NCI-H345 (cell line): ENCODE measurements at regions not wholly inside any gene's neighbourhood (a gene's known extent, or its start where the extent isn't known, plus 50 kb on each side); places are given as distances from the start of the nearest gene placed in this dataset.
A peak's percentile ranks its signal among the peaks of the same experiment; 100 is the strongest.
"Not testable (repeated sequence)": the region's sequence is repeated elsewhere in the genome, so short reads cannot be mapped to it uniquely, and the experiment has no call there.

Experiments used
- DNase-seq: peaks from one replicate; lab custom pipeline; 2025; lab: John Stamatoyannopoulos, UW

GRCh38 chr1:70672442-70672888 lies 261.4 kb downstream of the CTH start:
- no peak for DNase-seq

GRCh38 chr1:70674941-70675685 lies 264.0 kb downstream of the CTH start:
- DNase-seq, result no peak

GRCh38 chr1:70675737-70676156 lies 264.7 kb downstream of the CTH start:
- DNase-seq, result no peak

DNA sequence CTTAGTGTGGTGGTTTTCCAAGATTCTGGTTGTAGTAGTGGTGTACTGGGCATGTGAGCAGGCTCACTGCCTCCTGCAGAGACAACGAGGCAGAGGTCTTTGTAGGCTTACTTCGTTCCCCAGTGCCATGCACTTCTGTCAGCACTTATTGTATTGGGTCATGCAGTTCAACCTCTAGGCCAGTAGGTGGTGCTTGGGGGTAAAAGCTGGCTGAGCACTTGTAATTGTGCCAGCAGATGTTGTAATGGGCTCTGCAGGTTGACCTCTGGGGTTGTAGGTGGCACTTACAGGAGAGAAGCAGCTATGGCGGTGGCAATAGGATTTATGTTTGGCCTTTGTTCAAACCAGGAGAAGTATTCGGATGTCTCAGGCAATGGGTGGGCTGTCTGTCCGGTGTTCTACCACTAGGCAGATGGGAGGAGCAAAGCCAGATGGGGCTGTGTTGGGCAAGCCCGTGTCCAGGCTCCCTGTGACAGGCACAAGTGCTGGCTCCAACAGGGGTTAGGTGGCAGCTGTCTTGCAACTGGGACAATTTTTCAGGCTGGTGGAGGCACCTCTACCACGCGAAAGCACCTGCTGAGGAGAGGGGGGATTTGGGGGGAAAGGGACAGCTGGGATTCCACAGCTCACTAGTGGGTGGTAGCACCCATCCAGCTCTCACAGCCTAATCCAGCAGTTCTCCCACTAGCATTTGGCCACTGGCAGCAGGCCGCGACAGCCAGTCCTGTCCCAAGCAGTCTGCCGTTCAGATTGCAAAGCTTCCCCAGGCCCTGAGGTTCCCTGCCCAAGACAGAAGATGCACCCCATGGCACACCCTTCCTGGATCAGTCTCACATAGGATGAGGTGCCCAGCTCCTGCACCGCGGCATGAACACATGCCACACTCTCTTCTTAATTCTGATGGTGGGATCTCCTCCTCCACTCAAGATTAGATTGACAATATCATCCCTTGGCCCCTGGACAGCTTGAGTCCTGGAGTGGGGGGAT lies 274.5 kb downstream of the CTH start:
- peak; percentile 52 for DNase-seq

GRCh38 chr1:70688580-70688979 lies 277.5 kb downstream of the CTH start:
- DNase-seq, result no peak

GRCh38 chr1:70706381-70707037 lies 295.4 kb downstream of the CTH start:
- no peak for DNase-seq

GRCh38 chr1:70707214-70707613 lies 296.1 kb downstream of the CTH start:
- no peak for DNase-seq

- no peak for DNase-seq
Observed at GRCh38 chr1:70714149-70714548, 303.1 kb downstream of the CTH start.

DNA sequence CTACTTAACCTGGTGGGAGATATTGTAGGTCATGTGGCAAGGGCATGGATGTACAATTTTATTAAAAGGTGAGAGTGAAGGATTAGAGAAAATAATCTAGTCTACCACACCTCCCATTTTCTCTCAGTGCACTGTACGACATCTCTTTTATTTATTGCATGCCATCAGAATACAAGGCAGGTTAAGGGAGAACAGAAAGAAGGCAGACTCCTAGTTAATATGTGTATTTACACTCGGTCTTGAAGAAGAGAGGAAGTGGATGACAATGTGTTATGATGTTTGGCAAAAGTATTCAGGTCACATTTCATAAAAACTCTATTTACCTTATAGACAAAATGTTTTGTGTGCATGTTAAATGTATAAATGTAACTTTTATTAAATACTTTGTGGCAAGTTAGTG lies 306.1 kb downstream of the CTH start:
- DNase-seq, result no peak

- DNase-seq, result peak; percentile 44
Observed at GRCh38 chr1:70717656-70718055, 306.6 kb downstream of the CTH start.

DNA sequence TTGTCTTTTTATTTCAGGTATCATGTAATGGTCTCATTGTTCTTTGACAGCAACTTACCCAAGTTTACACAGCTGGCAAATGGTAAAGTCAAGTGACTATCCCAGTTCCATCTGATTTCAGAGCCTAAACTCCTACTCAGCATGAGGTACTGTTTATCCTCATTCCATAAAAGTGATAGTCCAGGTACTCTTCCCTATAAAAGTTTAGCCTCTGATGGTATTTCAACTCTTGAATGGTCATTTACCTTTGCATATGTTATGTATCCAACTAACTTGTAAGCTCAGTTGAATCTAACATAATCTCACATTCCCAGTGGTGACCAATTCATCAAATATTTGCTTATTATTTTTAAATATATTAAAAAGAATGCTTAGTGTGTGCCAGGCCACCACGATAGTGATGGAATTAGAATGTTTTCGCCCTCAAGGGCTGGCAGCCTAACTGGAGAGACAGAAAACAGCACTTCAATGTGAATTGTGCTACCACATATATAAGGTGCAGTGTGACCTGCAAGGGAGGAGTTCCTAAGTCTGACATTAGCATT lies 307.1 kb downstream of the CTH start:
- peak; percentile 80 for DNase-seq

DNA sequence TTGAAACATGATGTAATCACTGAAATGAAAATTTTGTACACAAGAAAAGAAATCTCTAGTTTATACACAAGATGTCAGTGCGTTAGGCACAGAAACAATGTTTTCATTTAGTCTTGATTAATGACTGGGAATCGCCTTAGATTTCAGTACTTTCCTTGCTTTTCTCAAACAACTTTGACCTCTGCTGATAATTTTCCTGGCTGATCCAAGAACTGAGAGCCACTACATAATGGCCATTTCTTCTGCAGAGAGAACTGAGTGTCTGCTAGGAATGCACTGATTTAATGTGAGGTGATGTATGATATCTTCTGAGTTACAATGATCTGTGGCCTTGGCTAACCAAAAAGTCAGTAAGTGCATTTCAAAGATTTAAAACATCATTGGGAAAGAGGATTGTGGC lies 308.1 kb downstream of the CTH start:
- no peak for DNase-seq

GRCh38 chr1:70720109-70720508 lies 309.0 kb downstream of the CTH start:
- peak; percentile 31 for DNase-seq

GRCh38 chr1:70720521-70720920 lies 309.5 kb downstream of the CTH start:
- DNase-seq, result no peak

GRCh38 chr1:70727886-70728489 lies 316.9 kb downstream of the CTH start:
- no peak for DNase-seq

- DNase-seq, result not testable (repeated sequence)
Observed at GRCh38 chr1:70736518-70736917, 311.1 kb downstream of the PTGER3 start.

DNA sequence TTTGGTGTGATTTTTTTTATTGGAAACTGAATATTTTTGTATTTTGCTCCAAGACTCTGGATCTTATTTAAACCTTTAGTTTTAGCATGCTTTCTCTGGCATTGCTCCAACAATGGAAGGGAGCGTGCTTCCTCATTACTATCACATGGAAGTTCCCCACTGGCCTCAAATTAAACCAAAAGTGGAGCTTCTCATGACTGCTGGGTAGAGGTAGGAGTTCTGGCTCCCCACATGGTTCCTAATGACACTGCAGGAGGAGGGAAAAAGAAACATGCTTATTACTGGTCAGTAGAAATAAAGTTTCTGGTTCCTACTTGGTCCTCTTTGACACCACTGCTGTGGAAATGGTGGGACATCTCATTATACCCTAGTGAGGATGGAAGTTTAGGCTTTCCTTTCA lies 310.5 kb downstream of the PTGER3 start:
- no peak for DNase-seq

GRCh38 chr1:70738624-70739023 lies 309.0 kb downstream of the PTGER3 start:
- DNase-seq, result peak; percentile 57

DNA sequence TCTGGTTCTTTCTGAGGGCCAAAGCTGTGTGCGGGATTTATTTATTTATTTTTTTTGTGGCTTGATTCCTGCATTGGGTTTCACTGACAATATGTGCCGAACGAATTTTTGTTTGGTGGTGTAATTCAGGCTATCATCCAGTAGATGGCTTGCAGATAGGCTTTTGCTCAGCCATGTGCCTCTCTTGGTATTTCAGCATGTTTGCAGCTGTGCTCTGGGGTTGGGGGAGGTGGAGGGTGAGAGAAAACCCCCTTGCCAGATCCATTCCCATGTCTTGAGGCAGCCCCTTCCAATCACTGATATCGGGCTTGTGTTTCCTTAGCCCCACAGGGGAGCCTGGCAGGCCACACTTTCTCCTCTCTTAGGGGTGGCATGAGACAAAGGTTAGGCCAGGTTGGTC lies 302.4 kb downstream of the PTGER3 start:
- no peak for DNase-seq

DNA sequence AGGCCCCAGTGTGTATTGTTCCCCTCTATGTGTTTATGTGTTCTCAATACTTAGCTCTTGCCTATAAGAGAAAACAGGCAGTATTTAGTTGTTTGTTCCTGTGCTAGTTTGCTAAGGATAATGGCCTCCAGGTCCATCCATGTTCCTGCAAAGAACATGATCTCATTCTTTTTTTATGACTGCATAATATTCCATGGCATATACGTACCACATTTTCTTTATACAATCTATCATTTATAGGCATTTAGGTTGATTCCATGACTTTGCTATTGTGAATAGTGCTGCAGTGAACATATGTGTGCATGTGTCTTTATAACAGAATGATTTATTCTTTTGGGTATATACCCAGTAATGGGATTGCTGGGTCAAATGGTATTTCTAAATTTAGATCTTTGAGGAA lies 301.6 kb downstream of the PTGER3 start:
- DNase-seq, result not testable (repeated sequence)

DNA sequence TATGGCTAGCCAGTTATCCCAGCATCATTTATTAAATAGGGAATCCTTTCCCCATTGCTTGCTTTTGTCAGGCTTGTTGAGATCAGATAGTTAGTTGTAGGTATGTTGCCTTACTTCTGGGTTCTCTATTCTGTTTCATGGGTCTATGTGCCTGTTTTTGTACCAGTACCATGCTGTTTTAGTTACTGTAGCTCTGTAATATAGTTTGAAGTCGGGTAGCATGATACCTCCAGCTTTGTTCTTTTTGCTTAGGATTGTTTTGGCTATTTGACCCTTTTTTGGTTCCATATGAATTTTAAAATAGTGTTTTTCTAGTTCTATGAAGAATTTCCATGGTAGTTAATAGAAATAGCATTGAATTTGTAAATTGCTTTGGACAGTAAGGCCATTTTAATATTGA lies 300.5 kb downstream of the PTGER3 start:
- DNase-seq, result not testable (repeated sequence)
